Thoracic aorta (tissue), 2 donors: ENCODE measurements at regions not wholly inside any gene's neighbourhood (a gene's known extent, or its start where the extent isn't known, plus 50 kb on each side); places are given as distances from the start of the nearest gene placed in this dataset.

Source experiments
- ATAC-seq: fragments of 150-250 bp; one replicate; pipeline ENCODE4 v1.8.0; 2017; ENCODE audit warnings: low read depth; ENCODE audit not compliant: insufficient number of reproducible peaks, low FRiP score
- DNase-seq: peaks from one replicate; pipeline ENCODE4 v3.0.0-alpha.2; 2020; ENCODE audit warnings: low spot score
- H3K27ac ChIP-seq, 2 donors: fragments of 200-600 bp; sonication (generic); 1 replicate in 1 of 2; 2 replicates in 1 of 2; pipeline ENCODE4 v1.5.1; 2016; ENCODE audit warnings: mild to moderate bottlenecking in 2 of 2, moderate library complexity in 2 of 2
- H3K27me3 ChIP-seq: fragments of 200-600 bp; sonication (generic); replicated peaks from 2 replicates; pipeline ENCODE4 v1.6.0; 2016; ENCODE audit warnings: mild to moderate bottlenecking; ENCODE audit not compliant: insufficient read depth
- H3K36me3 ChIP-seq: fragments of 200-600 bp; sonication (generic); one replicate; pipeline ENCODE4 v1.5.1; 2016
- H3K4me1 ChIP-seq, 2 donors: fragments of 200-600 bp; sonication (generic); 1 replicate in 1 of 2; 2 replicates in 1 of 2; pipeline versions ENCODE4 v1.5.1 to v1.6.0; 2016; ENCODE audit warnings: low read depth in 2 of 2, mild to moderate bottlenecking in 1 of 2; ENCODE audit not compliant: control insufficient read depth in 1 of 2
- H3K4me3 ChIP-seq: fragments of 200-600 bp; sonication (generic); 2 replicates; pipeline ENCODE4 v1.5.1; 2016; ENCODE audit warnings: mild to moderate bottlenecking
- H3K9me3 ChIP-seq: fragments of 200-600 bp; sonication (generic); 2 replicates; pipeline ENCODE4 v1.5.1; 2016
- CTCF ChIP-seq: fragments of 200-600 bp; sonication (generic); IDR thresholded peaks from one replicate; pipeline ENCODE4 v1.5.1; 2019; ENCODE audit warnings: antibody characterized with exemption

DNA sequence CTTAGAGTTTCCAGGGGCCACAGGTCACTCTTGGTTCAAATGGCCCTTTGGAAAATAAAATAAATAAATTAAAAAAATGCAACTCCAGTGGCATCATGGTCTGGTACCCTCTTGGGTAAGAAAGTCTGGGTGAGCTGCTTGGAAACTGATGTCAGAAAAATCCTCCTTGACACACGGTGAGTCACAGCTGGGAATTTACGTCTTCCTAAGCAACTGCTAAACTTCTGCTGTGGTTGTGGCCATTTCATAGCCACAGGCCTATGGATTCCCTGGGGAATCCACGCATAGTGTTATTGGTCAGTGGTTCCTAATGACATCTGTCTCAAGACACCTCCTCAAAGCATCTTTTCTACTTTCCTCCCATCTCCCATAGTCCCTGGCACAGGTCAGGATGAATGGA lies 220.8 kb downstream of the COG6 start:
- TF ChIP-seq CTCF = no peak
- ATAC-seq = no peak
- no peak for DNase-seq
- H3K4me3 ChIP-seq = no peak overlapping the region
- H3K27ac ChIP-seq = no peak overlapping the region
- no peaks in the 10 kb centered on the region for H3K27me3 ChIP-seq
- no peaks in the 10 kb centered on the region for H3K36me3 ChIP-seq
- H3K4me1 ChIP-seq = peaks cover 3 to 12% of the 10 kb centered on the region in 2 donors
- H3K9me3 ChIP-seq = no peaks in the 10 kb centered on the region

DNA sequence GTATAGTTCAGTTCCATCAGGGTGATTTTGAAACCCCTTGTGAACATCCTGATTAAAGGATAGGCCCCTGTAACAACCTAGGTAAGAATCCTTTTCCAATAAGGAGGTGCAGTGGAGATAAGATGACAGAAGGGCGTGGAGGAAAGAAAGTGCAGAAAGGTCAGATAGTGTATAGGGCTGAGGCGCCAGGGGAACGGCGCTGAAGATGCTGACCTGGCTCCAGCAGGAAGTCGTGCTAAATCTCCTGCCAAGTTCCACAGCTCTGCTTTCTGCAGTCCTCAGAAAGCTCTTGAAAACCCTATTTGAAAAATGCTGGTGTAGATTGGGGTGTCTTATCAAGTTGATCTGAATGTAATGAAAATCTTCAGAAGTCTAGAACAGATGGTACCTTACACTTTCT lies 221.7 kb downstream of the COG6 start:
- Histone ChIP-seq H3K27me3 (no peaks in the 10 kb centered on the region), H3K36me3 (no peaks in the 10 kb centered on the region), H3K27ac (no peak overlapping the region), H3K4me1 (peaks cover 3 to 12% of the 10 kb centered on the region in 2 donors), H3K4me3 (no peak overlapping the region), H3K9me3 (no peaks in the 10 kb centered on the region)
- ATAC-seq = no peak
- no peak for TF ChIP-seq CTCF
- DNase-seq = no peak

DNA sequence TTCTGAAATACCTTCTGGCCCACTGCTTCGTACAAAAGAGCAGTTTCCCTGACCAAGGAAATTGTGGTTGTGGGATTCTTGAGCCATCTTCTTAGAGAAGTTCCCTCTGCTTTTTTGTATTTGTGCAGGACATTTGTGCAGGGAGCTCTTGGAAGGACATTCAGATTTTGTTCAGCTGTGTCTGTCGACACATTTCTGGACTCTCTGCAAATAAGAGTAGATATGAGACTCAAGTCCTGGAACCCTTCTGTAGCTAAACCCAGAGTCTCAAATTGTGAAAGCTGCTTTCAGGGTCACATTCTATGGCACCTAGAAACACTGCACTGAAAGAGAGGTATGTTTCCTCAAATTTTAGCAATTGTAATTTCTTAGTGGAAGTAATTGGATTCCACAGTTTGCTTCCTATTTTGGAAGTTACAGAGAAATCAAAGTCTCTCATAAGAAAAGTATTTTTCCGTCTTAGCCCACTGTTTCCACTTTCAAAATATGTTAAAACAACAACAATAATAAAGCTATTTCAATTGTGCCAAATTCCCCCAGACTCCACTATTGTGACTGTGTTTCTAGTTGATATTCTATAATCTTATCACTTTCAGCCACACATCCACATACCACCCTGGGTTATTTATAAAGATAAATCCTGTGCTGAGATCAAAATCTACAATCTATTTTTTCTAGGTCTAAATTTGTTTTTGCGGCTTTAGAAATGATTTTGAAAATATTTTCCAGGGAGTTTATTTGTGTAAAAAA lies 224.0 kb downstream of the COG6 start:
- no peak overlapping the region for H3K4me3 ChIP-seq
- no peak for DNase-seq
- peaks cover 3% of the 10 kb centered on the region for H3K9me3 ChIP-seq
- no peaks in the 10 kb centered on the region for H3K36me3 ChIP-seq
- no peak overlapping the region for H3K27ac ChIP-seq
- ATAC-seq = no peak
- peaks cover 3 to 12% of the 10 kb centered on the region in 2 donors for H3K4me1 ChIP-seq
- H3K27me3 ChIP-seq = no peaks in the 10 kb centered on the region
- no peak for TF ChIP-seq CTCF

DNA sequence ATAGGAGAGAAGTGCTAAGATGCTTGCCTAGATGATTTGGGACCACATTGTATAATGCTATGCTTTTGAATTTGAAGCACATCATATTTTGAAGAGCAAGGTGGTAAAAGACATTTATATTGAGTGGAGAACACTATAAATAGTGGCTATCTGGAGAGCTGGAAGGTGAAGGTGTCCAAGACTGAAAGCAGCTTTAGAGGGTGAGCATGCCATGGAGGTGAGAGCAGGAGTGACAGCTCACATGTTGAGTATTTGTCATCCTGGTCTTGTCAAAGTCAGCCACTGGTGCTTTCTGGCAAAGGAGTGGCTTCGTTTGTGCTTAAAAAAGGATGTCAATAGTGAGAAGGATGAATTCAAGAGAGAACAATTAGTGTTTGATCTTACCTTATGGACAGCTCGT lies 225.9 kb downstream of the COG6 start:
- H3K4me3 ChIP-seq = no peak overlapping the region
- no peaks in the 10 kb centered on the region for H3K36me3 ChIP-seq
- no peaks in the 10 kb centered on the region for H3K27me3 ChIP-seq
- DNase-seq (no peak), ATAC-seq (no peak)
- no peak for TF ChIP-seq CTCF
- H3K9me3 ChIP-seq = peaks cover 3% of the 10 kb centered on the region
- H3K4me1 ChIP-seq = peaks cover 0 to 2% of the 10 kb centered on the region in 2 donors
- H3K27ac ChIP-seq = no peak overlapping the region

DNA sequence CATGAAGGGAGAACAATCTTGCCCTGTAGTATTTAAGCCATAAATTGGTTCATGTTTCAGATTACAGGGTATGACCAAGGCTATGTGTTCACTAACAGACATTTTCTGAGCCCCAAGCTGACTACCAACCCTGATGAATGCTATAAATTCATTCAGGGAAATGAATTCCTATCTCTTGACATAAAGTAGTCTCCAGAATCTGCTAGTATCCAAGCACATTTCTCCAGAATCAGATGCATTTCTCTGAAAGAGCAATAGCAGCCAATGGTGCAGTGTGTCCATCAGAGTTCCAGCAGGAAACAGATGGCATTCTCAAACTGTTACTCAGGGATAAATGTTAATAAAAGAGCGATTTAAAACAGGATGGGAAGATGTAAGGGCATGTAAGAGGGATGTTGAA lies 226.4 kb downstream of the COG6 start:
- H3K27me3 ChIP-seq = no peaks in the 10 kb centered on the region
- H3K4me3 ChIP-seq = no peak overlapping the region
- TF ChIP-seq CTCF = no peak
- no peaks in the 10 kb centered on the region for H3K36me3 ChIP-seq
- no peak overlapping the region for H3K27ac ChIP-seq
- H3K9me3 ChIP-seq = peaks cover 3% of the 10 kb centered on the region
- ATAC-seq = no peak
- no peak for DNase-seq
- no peaks in the 10 kb centered on the region for H3K4me1 ChIP-seq
